ENCODE measurements at regions not wholly inside any gene's neighbourhood (a gene's known extent, or its start where the extent isn't known, plus 50 kb on each side); places are given as distances from the start of the nearest gene placed in this dataset.

DNA sequence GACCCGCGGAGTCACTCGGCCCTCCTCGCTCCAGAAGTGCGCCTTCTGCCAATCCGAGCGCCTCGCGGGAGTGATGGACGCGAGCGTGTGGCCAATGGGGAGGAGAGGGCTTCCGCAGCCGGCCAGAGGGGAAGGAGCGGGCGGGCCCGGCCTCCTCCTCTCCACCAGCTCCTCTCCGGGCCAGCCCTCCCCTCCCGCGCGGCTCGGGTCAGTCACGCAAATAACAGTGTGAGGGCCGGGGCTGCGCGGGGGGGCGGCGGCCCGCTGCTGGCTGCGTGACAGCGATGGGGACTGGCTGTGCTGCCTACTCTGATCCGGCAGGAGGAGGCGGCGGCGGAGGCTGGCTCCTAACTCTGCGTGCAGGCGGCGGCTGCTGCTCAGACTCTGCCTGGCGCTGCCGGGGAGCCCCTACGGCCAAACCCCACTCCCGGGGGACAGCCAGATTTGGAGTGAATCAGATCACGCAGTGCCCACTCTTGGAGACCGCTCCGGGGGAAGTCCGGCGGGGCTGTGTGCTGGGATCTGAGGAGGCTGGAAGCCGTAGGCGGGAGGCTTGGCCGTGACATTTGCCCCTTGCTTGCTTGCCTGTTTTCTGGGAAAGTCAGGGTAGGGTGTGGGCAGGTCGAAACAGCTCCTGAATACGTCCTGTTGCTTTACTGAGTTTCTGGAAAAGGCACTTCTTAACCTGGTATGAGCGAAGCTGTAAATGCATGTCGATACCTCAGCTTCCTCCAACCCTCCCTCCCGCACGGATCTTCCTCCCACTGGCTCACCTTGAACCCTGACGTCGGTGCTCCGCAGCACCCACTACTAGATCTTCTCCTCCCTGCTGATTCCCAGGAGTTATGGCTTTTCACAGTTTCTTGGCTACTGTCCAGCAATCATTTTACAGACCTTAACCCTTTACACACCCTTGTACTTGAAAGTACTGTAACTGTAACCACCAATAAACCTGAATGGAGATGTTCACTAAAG is 97.9 kb upstream of the SERTAD2 start (continued):
- TF ChIP-seq, protein P1, sequence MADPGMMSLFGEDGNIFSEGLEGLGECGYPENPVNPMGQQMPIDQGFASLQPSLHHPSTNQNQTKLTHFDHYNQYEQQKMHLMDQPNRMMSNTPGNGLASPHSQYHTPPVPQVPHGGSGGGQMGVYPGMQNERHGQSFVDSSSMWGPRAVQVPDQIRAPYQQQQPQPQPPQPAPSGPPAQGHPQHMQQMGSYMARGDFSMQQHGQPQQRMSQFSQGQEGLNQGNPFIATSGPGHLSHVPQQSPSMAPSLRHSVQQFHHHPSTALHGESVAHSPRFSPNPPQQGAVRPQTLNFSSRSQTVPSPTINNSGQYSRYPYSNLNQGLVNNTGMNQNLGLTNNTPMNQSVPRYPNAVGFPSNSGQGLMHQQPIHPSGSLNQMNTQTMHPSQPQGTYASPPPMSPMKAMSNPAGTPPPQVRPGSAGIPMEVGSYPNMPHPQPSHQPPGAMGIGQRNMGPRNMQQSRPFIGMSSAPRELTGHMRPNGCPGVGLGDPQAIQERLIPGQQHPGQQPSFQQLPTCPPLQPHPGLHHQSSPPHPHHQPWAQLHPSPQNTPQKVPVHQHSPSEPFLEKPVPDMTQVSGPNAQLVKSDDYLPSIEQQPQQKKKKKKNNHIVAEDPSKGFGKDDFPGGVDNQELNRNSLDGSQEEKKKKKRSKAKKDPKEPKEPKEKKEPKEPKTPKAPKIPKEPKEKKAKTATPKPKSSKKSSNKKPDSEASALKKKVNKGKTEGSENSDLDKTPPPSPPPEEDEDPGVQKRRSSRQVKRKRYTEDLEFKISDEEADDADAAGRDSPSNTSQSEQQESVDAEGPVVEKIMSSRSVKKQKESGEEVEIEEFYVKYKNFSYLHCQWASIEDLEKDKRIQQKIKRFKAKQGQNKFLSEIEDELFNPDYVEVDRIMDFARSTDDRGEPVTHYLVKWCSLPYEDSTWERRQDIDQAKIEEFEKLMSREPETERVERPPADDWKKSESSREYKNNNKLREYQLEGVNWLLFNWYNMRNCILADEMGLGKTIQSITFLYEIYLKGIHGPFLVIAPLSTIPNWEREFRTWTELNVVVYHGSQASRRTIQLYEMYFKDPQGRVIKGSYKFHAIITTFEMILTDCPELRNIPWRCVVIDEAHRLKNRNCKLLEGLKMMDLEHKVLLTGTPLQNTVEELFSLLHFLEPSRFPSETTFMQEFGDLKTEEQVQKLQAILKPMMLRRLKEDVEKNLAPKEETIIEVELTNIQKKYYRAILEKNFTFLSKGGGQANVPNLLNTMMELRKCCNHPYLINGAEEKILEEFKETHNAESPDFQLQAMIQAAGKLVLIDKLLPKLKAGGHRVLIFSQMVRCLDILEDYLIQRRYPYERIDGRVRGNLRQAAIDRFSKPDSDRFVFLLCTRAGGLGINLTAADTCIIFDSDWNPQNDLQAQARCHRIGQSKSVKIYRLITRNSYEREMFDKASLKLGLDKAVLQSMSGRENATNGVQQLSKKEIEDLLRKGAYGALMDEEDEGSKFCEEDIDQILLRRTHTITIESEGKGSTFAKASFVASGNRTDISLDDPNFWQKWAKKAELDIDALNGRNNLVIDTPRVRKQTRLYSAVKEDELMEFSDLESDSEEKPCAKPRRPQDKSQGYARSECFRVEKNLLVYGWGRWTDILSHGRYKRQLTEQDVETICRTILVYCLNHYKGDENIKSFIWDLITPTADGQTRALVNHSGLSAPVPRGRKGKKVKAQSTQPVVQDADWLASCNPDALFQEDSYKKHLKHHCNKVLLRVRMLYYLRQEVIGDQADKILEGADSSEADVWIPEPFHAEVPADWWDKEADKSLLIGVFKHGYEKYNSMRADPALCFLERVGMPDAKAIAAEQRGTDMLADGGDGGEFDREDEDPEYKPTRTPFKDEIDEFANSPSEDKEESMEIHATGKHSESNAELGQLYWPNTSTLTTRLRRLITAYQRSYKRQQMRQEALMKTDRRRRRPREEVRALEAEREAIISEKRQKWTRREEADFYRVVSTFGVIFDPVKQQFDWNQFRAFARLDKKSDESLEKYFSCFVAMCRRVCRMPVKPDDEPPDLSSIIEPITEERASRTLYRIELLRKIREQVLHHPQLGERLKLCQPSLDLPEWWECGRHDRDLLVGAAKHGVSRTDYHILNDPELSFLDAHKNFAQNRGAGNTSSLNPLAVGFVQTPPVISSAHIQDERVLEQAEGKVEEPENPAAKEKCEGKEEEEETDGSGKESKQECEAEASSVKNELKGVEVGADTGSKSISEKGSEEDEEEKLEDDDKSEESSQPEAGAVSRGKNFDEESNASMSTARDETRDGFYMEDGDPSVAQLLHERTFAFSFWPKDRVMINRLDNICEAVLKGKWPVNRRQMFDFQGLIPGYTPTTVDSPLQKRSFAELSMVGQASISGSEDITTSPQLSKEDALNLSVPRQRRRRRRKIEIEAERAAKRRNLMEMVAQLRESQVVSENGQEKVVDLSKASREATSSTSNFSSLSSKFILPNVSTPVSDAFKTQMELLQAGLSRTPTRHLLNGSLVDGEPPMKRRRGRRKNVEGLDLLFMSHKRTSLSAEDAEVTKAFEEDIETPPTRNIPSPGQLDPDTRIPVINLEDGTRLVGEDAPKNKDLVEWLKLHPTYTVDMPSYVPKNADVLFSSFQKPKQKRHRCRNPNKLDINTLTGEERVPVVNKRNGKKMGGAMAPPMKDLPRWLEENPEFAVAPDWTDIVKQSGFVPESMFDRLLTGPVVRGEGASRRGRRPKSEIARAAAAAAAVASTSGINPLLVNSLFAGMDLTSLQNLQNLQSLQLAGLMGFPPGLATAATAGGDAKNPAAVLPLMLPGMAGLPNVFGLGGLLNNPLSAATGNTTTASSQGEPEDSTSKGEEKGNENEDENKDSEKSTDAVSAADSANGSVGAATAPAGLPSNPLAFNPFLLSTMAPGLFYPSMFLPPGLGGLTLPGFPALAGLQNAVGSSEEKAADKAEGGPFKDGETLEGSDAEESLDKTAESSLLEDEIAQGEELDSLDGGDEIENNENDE (IDR thresholded peaks at IDR 0.05; ENCODE audit: insufficient replicate concordance, low read length) = no peak
- TF ChIP-seq CEBPB (IDR thresholded peaks at IDR 0.05; ENCODE audit: low read depth, low read length) = no peak
- TF ChIP-seq SP1 (IDR thresholded peaks at IDR 0.05; ENCODE audit: low read depth, low read length) = peak; percentile 85
- peak; percentile 81 for TF ChIP-seq CHD2 (IDR thresholded peaks at IDR 0.05; ENCODE audit: low read length)
- no peak for TF ChIP-seq SAP30 (IDR thresholded peaks at IDR 0.05; ENCODE audit: insufficient read depth, insufficient replicate concordance, low read length)
- TF ChIP-seq SP2 (IDR thresholded peaks at IDR 0.05; ENCODE audit: low read length) = peak; percentile 60
- peak; percentile 47 for TF ChIP-seq KDM4A (IDR thresholded peaks at IDR 0.05; ENCODE audit: low read depth, low read length, severe bottlenecking)
- peak; percentile 28; the same call in 1 of the 2 replicates for TF ChIP-seq PHF8 (conservative IDR thresholded peaks at IDR 0.05; ENCODE audit: low read depth, low read length)
- no peak; a peak in 1 of 4 replicates for TF ChIP-seq RAD21 (IDR thresholded peaks at IDR 0.05 in 1 of 2, conservative IDR thresholded peaks at IDR 0.05 in 1 of 2; ENCODE audit: low read depth in 2 of 2, low read length in 2 of 2)

Data from H1 (cell line).